Spleen (tissue), 11 donors: ENCODE measurements at regions not wholly inside any gene's neighbourhood (a gene's known extent, or its start where the extent isn't known, plus 50 kb on each side); places are given as distances from the start of the nearest gene placed in this dataset.

Source experiments
- DNase-seq: peaks from one replicate; pipeline ENCODE4 v3.0.0-alpha.2; 2020
- H3K27ac ChIP-seq, 8 donors: fragments of 200-600 bp; sonication (generic) in 7 of 8; 1 replicate in 4 of 8; 2 replicates in 4 of 8; pipeline versions ENCODE4 v1.5.0 to v1.8.0; 2016 to 2021; ENCODE audit warnings: inconsistent platforms in 4 of 8, mild to moderate bottlenecking in 4 of 8, moderate library complexity in 1 of 8
- H3K27me3 ChIP-seq, 7 donors: fragments of 200-600 bp; sonication (generic) in 6 of 7; replicated peaks in 1 of 7; 1 replicate in 4 of 7; 2 replicates in 3 of 7; pipeline versions ENCODE4 v1.5.0 to v1.8.0; 2016 to 2021; ENCODE audit warnings: inconsistent platforms in 3 of 7, mild to moderate bottlenecking in 1 of 7
- H3K36me3 ChIP-seq, 6 donors: fragments of 200-600 bp; sonication (generic) in 5 of 6; 1 replicate in 4 of 6; 2 replicates in 2 of 6; pipeline versions ENCODE4 v1.5.0 to v1.8.0; 2016 to 2021; ENCODE audit warnings: inconsistent platforms in 2 of 6
- H3K4me1 ChIP-seq, 6 donors: fragments of 200-600 bp; sonication (generic) in 5 of 6; 1 replicate in 3 of 6; 2 replicates in 3 of 6; pipeline versions ENCODE4 v1.5.0 to v1.8.0; 2016 to 2021; ENCODE audit warnings: inconsistent platforms in 3 of 6
- H3K4me3 ChIP-seq, 8 donors: fragments of 200-600 bp; sonication (generic) in 7 of 8; 1 replicate in 4 of 8; 2 replicates in 4 of 8; pipeline versions ENCODE4 v1.5.0 to v1.8.0; 2016 to 2021; ENCODE audit warnings: inconsistent platforms in 4 of 8, mild to moderate bottlenecking in 4 of 8, moderate library complexity in 2 of 8
- H3K9me3 ChIP-seq, 8 donors: fragments of 200-600 bp; sonication (generic) in 7 of 8; 1 replicate in 4 of 8; 2 replicates in 4 of 8; pipeline versions ENCODE4 v1.5.0 to v1.8.0; 2016 to 2021; ENCODE audit warnings: inconsistent platforms in 4 of 8
- CTCF ChIP-seq, 11 experiments: fragments of 200-600 bp in 7 of 11; fragments of 450-650 bp in 4 of 11; sonication (generic) in 4 of 11; IDR thresholded peaks in 8 of 11; conservative IDR thresholded peaks in 3 of 11; 1 replicate in 7 of 11; 2 replicates in 4 of 11; pipeline versions ENCODE4 v1.4.0 to v1.8.0; 2016 to 2021; ENCODE audit warnings: antibody characterized with exemption in 11 of 11, inconsistent platforms in 4 of 11, mild to moderate bottlenecking in 1 of 11
- POLR2A ChIP-seq, 3 donors: fragments of 450-650 bp; IDR thresholded peaks; one replicate each; pipeline ENCODE4 v1.5.1; 2017; ENCODE audit warnings: antibody characterized with exemption in 3 of 3, mild to moderate bottlenecking in 1 of 3
- POLR2AphosphoS5 ChIP-seq, 3 donors: sonication (generic); formaldehyde crosslinking; IDR thresholded peaks; one replicate each; pipeline ENCODE4 v1.5.1; 2017; ENCODE audit warnings: antibody characterized with exemption in 3 of 3
- WGBS, 5 donors: extraction: QIAGEN DNeasy Blood & Tissue Kit in 3 of 5; methylation state at CpG; one replicate each; pipeline versions ENCODE4 v1.1.5 to v1.1.7; 2013 to 2018; 5-methylcytosine and 5-hydroxymethylcytosine counted together
- intact Hi-C: fragments of 100-400 bp; cut with DNase I; formaldehyde crosslinking; loops from one replicate; pipeline ENCODE4 v1.15.0; 2023; ENCODE audit warnings: low total_unique reads
- donor health status: healthy with polysubstance abuse.
- donor health status: DM: no; HTN: no; CAD: no; lungs with moderate emphysema.
- donor health status: DM: no; HTN: no; CAD: no.
- donor health status: Bipolar disorder and iron deficiency.
- donor health status: healthy.
- donor health status: DM: no; HTN: no; CAD: no.
- donor health status: DM: yes; HTN: yes; CAD: no.

DNA sequence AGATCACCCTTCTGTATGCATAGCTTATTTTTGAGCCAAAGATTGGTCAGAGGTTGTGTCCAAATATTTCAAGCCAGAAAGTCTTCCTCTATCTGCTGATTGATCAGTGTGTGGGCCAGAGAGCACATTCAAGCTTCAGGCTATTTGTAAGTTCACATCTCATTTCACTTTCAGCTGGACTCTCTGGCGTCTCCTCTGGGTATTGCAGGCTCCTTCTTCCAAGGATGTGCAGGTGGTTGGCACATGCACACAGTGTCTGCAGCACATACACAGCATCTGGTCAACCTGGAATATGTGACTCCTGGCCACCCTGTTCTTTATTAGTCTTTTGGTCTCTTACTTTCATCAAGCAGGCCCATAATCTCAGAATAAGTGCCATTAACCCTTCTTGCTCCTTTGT is 516.1 kb downstream of the ANXA1 start:
- Histone ChIP-seq H3K27ac (no peak overlapping the region), H3K36me3 (no peaks in the 10 kb centered on the region), H3K9me3 (no peaks in the 10 kb centered on the region), H3K27me3 (no peaks in the 10 kb centered on the region), H3K4me3 (no peak overlapping the region), H3K4me1 (no peaks in the 10 kb centered on the region)
- intact Hi-C loops: no loop called here
- TF ChIP-seq POLR2AphosphoS5 (IDR thresholded peaks at IDR 0.05) (no peak), POLR2A (IDR thresholded peaks at IDR 0.05) (no peak), CTCF (IDR thresholded peaks at IDR 0.05 in 8 of 11, conservative IDR thresholded peaks at IDR 0.05 in 3 of 11) (no peak)
- no peak for DNase-seq
- 58 to 75% (median 68%) methylated on average over 1 of the region's 1 CpG for WGBS, 5 donors

DNA sequence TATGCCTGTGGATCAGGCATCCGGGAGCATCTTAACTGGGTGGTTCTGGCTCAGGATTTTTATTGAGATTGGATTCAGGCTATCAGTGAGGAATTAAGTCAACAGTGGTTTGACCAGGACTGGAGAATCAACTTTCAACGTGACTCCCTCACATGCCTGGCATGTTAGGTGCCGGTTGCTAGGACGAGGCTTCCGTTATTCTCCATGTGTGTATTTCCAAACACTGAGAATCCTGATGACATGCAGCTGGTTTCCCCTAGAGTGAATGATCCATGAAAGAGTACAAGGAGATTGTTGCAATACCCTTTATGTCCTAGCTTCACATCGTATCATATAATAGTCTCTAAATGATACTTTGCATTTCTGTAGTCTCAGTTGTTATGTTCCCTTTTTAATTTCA is 529.2 kb downstream of the ANXA1 start:
- peaks cover 0 to 15% (median 0%) of the 10 kb centered on the region in 8 donors for H3K9me3 ChIP-seq
- H3K27ac ChIP-seq: no peak overlapping the region
- H3K27me3 ChIP-seq: no peaks in the 10 kb centered on the region
- TF ChIP-seq CTCF (IDR thresholded peaks at IDR 0.05 in 8 of 11, conservative IDR thresholded peaks at IDR 0.05 in 3 of 11) (no peak), POLR2AphosphoS5 (IDR thresholded peaks at IDR 0.05) (no peak), POLR2A (IDR thresholded peaks at IDR 0.05) (no peak)
- no peaks in the 10 kb centered on the region for H3K36me3 ChIP-seq
- intact Hi-C loops: no loop called here
- H3K4me1 ChIP-seq: no peaks in the 10 kb centered on the region
- WGBS, 5 donors: 74 to 83% (median 78%) methylated on average over 6 of the region's 6 CpGs
- DNase-seq: no peak
- no peak overlapping the region for H3K4me3 ChIP-seq

GRCh38 chr9:73682789-73683188 is 531.1 kb downstream of the ANXA1 start:
- no peak overlapping the region for H3K27ac ChIP-seq
- H3K36me3 ChIP-seq: no peaks in the 10 kb centered on the region
- H3K9me3 ChIP-seq: peaks cover 0 to 15% (median 0%) of the 10 kb centered on the region in 8 donors
- H3K4me3 ChIP-seq: no peak overlapping the region
- no peaks in the 10 kb centered on the region for H3K4me1 ChIP-seq
- no peak for DNase-seq
- intact Hi-C loops: no loop called here
- no peaks in the 10 kb centered on the region for H3K27me3 ChIP-seq
- TF ChIP-seq POLR2A (IDR thresholded peaks at IDR 0.05): no peak
- no peak for TF ChIP-seq POLR2AphosphoS5 (IDR thresholded peaks at IDR 0.05)
- TF ChIP-seq CTCF (IDR thresholded peaks at IDR 0.05 in 8 of 11, conservative IDR thresholded peaks at IDR 0.05 in 3 of 11): no peak

DNA sequence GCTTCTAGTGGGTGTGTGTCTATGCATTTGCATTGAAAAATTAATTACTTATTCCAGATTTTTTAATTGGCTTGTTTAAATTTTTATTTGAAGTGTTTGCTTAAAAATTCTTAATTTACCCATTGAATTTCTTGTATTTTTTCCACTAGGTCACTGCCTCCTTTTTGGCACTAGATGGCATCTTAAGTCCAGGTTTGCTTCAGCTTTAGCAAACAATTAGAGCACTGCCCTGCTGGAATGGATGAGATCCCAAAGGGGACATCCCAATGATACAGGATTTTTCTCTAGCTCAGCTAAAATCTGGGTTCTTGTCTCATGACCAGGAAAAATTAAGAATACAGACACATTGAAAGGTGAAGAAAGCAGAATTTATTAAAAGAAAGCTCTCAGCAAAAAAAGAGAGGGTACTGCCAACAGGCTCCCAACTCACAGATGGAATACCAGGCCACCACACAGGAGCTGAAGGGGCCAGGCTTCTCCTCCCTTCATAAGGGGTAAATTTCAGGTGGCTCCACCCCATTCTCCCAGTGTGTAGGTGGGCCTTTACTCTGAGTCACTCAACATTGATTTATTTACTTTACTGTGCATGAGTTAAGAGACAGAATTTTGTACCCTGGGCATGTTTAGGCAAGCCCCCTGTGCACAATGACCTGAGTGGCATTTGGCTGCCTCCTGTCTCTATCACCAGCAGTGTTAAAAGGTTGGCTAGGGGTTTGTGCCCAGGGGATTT is 532.4 kb downstream of the ANXA1 start:
- TF ChIP-seq POLR2A (IDR thresholded peaks at IDR 0.05): no peak
- no peak overlapping the region for H3K4me3 ChIP-seq
- H3K9me3 ChIP-seq: peaks cover 0 to 15% (median 0%) of the 10 kb centered on the region in 8 donors
- no peak overlapping the region for H3K27ac ChIP-seq
- intact Hi-C loops: no loop called here
- no peaks in the 10 kb centered on the region for H3K36me3 ChIP-seq
- DNase-seq: no peak
- H3K27me3 ChIP-seq: no peaks in the 10 kb centered on the region
- no peaks in the 10 kb centered on the region for H3K4me1 ChIP-seq

DNA sequence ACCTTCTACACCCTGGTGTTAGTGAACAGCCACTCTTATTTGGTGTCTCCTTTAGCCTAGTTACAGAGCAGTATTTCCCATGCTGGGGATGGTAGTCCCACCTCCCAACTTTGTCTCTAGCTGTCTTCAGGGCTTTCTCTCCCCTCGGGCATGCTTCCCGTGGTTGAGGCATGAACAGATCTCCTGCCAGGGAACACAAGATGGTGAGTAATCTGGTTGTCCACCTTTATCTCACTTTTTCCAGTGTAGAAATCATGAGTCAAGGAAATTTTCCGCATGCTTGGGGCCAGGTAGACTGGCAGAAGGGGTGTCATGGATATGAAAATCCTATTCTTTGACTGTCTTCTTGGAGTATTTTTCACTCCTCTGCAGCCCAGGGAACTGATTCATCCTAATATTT is 532.9 kb downstream of the ANXA1 start:
- H3K27ac ChIP-seq: no peak overlapping the region
- 72 to 92% (median 87%) methylated on average over 3 of the region's 3 CpGs for WGBS, 5 donors
- H3K4me1 ChIP-seq: no peaks in the 10 kb centered on the region
- H3K27me3 ChIP-seq: no peaks in the 10 kb centered on the region
- no peak for DNase-seq
- no peak for TF ChIP-seq CTCF (IDR thresholded peaks at IDR 0.05 in 8 of 11, conservative IDR thresholded peaks at IDR 0.05 in 3 of 11)
- TF ChIP-seq POLR2A (IDR thresholded peaks at IDR 0.05): no peak
- no peak for TF ChIP-seq POLR2AphosphoS5 (IDR thresholded peaks at IDR 0.05)
- H3K36me3 ChIP-seq: no peaks in the 10 kb centered on the region
- peaks cover 0 to 15% (median 0%) of the 10 kb centered on the region in 8 donors for H3K9me3 ChIP-seq
- intact Hi-C loops: no loop called here
- H3K4me3 ChIP-seq: no peak overlapping the region
